GM06990 (cell line): ENCODE measurements at regions not wholly inside any gene's neighbourhood (a gene's known extent, or its start where the extent isn't known, plus 50 kb on each side); places are given as distances from the start of the nearest gene placed in this dataset.

Experiments
- DNase-seq: peaks from one replicate; pipeline ENCODE4 v3.0.0-alpha.2; 2011; ENCODE audit not compliant: insufficient read length; ENCODE audit errors: extremely low read depth
- H3K27me3 ChIP-seq: replicated peaks from 2 replicates; pipeline ENCODE4 v1.6.0; 2011; ENCODE audit warnings: low read length; ENCODE audit not compliant: control insufficient read depth, insufficient read depth
- H3K36me3 ChIP-seq: 2 replicates; pipeline ENCODE4 v1.5.1; 2011; ENCODE audit warnings: low read length; ENCODE audit not compliant: control insufficient read depth, insufficient read depth
- H3K4me3 ChIP-seq: replicated peaks from 2 replicates; pipeline ENCODE4 v1.5.1; 2011; ENCODE audit warnings: low read depth, mild to moderate bottlenecking, control low read depth, low read length
- CTCF ChIP-seq: IDR thresholded peaks from 2 replicates; pipeline ENCODE4 v1.5.1; 2011; ENCODE audit warnings: low read length, control low read depth, mild to moderate bottlenecking, inconsistent platforms; ENCODE audit not compliant: insufficient read depth, poor library complexity, severe bottlenecking

DNA sequence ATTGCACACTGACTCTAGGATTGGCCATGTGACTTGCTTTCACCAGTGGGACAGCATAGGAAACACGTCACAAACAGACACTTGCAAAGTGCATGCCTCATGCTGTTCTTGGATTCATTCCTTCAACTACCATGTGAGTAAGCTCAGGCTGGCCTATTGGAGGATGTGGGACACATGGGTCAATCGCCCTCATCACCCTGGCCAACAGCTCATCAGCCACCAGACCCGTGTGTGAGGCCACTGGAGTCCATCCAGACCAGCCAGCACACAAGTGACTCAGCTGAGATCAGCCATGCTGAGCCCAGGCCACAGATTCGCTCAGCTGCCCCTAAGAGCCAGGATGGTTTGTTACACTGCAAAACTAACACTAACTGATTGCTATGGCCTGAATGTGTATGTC, 216.1 kb upstream of the GRIK3 start:
- no peaks in the 10 kb centered on the region for H3K36me3 ChIP-seq
- no peaks in the 10 kb centered on the region; the same call in none of the 2 replicates for H3K27me3 ChIP-seq
- no peak overlapping the region for H3K4me3 ChIP-seq
- no peak for TF ChIP-seq CTCF
- no peak for DNase-seq

DNA sequence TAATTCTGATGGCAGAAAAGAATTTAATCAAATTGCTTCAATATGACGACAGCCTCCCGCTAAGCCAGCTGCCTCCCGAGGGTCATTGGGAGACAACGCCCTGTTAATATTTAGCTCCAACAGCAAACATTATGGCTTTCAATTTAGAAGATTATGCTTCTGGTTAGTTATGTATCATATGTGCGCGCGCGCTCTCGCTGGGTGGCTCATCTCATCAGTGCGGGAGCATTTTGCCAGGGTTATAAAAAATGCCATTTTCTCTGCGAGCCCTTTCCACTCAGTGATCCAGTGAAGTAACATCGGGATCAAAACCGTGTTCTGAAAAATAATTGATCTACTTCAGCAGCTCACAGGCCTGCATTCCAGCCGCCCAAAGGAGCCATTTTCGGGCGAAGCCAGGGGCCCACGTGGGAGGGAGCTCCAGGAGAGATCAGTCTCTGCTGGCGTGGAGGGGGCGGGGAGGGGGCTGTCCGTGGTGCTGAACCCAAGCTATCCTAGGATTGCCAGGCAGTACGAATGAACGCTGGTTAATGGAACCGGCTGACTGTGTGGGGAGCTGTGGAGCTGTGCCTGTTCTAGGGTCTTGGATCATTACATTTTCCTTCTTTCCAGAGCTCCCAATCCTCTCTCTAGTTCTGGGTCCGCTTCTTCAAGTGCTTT, 219.1 kb upstream of the ZC3H12A start:
- no peak for DNase-seq
- Histone ChIP-seq H3K4me3 (no peak overlapping the region), H3K36me3 (no peaks in the 10 kb centered on the region), H3K27me3 (peaks cover 2% of the 10 kb centered on the region)
- no peak for TF ChIP-seq CTCF

GRCh38 chr1:37255868-37256267, 218.5 kb upstream of the ZC3H12A start:
- no peak for DNase-seq
- Histone ChIP-seq H3K27me3 (peaks cover 2% of the 10 kb centered on the region), H3K36me3 (no peaks in the 10 kb centered on the region), H3K4me3 (no peak overlapping the region)
- TF ChIP-seq CTCF = no peak

- no peak for DNase-seq
- Histone ChIP-seq H3K27me3 (peaks cover 2% of the 10 kb centered on the region), H3K36me3 (no peaks in the 10 kb centered on the region), H3K4me3 (no peak overlapping the region)
- no peak for TF ChIP-seq CTCF
Measured at GRCh38 chr1:37257646-37258045, 216.7 kb upstream of the ZC3H12A start.

DNA sequence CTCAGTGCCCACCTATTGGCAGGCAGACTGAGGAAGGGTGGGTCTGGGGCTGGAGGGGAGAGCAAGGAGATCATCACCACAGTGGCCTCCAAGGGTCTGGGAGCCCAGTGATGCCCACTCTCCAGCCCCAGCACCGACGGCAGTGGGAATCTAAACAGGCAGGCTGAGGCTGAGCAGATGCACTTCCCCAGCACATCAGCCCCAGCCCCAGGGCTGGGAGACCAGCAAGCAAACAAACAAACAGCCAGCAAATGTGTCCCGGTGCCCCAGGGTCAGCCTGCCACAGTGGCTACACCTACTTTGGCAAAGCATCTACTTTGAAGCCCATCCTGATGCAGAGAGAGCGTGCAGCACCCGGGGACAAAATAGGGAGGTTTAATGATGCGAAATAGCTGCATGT, 216.3 kb upstream of the ZC3H12A start:
- TF ChIP-seq CTCF = no peak
- Histone ChIP-seq H3K36me3 (no peaks in the 10 kb centered on the region), H3K4me3 (no peak overlapping the region), H3K27me3 (peaks cover 2% of the 10 kb centered on the region)
- no peak for DNase-seq

GRCh38 chr1:37259019-37259418, 215.4 kb upstream of the ZC3H12A start:
- Histone ChIP-seq H3K4me3 (no peak overlapping the region), H3K27me3 (peaks cover 2% of the 10 kb centered on the region), H3K36me3 (no peaks in the 10 kb centered on the region)
- TF ChIP-seq CTCF = no peak
- no peak for DNase-seq
